ENCODE measurements at regions not wholly inside any gene's neighbourhood (a gene's known extent, or its start where the extent isn't known, plus 50 kb on each side); places are given as distances from the start of the nearest gene placed in this dataset.

DNA sequence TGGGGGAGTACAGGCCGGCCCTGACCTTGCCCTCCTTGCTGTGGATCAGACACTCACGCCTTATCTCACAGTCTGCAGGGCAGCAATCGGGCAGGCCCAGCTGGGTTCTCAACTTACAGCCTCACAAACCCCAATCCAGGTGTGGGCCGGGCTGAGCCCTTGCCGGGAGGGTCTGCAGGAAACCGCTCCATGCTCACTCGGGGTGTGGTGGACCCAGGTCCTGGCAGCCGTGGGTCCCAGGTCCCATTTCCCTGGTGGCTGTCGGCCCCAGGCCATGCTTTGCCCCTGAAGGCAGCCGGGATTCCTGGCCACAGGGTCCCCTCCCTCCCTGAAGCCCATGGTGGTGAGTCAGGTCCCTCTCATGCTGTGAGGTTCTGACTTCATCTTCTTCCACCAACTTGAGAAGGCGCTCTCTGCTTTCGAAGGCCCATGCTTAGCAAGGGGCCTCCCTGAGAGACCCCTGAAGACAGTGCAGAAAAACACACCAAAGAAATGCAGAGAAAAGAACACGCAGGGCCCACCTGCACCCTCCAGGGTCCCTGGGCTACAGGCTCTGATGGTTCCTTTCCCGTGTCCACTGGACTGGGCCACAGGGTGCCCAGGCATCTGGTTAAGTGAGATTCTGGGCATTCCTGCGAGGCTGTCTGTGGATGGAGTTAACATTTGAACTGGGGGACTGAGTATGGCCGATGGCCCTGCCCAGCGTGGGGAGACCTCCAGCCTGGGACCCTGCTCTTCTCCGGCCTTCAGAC is 588.2 kb downstream of the BRD1 start:
- TF ChIP-seq POLR2AphosphoS5 (IDR thresholded peaks at IDR 0.05; ENCODE audit: low read depth, low read length) (no peak), POLR2A (IDR thresholded peaks at IDR 0.05; ENCODE audit: borderline replicate concordance, extremely low read depth, insufficient read depth, insufficient read length) (no peak), CBX3 (IDR thresholded peaks at IDR 0.05; ENCODE audit: low read depth) (no peak), EGR1 (IDR thresholded peaks at IDR 0.05; ENCODE audit: low read depth) (no peak), SRF (IDR thresholded peaks at IDR 0.05; ENCODE audit: low read depth) (no peak), SP1 (IDR thresholded peaks at IDR 0.05; ENCODE audit: low read depth) (no peak), ZFX (IDR thresholded peaks at IDR 0.05) (no peak)
- TF ChIP-seq, protein P1, sequence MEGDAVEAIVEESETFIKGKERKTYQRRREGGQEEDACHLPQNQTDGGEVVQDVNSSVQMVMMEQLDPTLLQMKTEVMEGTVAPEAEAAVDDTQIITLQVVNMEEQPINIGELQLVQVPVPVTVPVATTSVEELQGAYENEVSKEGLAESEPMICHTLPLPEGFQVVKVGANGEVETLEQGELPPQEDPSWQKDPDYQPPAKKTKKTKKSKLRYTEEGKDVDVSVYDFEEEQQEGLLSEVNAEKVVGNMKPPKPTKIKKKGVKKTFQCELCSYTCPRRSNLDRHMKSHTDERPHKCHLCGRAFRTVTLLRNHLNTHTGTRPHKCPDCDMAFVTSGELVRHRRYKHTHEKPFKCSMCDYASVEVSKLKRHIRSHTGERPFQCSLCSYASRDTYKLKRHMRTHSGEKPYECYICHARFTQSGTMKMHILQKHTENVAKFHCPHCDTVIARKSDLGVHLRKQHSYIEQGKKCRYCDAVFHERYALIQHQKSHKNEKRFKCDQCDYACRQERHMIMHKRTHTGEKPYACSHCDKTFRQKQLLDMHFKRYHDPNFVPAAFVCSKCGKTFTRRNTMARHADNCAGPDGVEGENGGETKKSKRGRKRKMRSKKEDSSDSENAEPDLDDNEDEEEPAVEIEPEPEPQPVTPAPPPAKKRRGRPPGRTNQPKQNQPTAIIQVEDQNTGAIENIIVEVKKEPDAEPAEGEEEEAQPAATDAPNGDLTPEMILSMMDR (IDR thresholded peaks at IDR 0.05 in 2 of 3, conservative IDR thresholded peaks at IDR 0.05 in 1 of 3; ENCODE audit: borderline replicate concordance in 1 of 3, insufficient read depth in 1 of 3, low read depth in 2 of 3, low read length in 2 of 3), result no peak
- TF ChIP-seq, protein P2, sequence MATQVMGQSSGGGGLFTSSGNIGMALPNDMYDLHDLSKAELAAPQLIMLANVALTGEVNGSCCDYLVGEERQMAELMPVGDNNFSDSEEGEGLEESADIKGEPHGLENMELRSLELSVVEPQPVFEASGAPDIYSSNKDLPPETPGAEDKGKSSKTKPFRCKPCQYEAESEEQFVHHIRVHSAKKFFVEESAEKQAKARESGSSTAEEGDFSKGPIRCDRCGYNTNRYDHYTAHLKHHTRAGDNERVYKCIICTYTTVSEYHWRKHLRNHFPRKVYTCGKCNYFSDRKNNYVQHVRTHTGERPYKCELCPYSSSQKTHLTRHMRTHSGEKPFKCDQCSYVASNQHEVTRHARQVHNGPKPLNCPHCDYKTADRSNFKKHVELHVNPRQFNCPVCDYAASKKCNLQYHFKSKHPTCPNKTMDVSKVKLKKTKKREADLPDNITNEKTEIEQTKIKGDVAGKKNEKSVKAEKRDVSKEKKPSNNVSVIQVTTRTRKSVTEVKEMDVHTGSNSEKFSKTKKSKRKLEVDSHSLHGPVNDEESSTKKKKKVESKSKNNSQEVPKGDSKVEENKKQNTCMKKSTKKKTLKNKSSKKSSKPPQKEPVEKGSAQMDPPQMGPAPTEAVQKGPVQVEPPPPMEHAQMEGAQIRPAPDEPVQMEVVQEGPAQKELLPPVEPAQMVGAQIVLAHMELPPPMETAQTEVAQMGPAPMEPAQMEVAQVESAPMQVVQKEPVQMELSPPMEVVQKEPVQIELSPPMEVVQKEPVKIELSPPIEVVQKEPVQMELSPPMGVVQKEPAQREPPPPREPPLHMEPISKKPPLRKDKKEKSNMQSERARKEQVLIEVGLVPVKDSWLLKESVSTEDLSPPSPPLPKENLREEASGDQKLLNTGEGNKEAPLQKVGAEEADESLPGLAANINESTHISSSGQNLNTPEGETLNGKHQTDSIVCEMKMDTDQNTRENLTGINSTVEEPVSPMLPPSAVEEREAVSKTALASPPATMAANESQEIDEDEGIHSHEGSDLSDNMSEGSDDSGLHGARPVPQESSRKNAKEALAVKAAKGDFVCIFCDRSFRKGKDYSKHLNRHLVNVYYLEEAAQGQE (IDR thresholded peaks at IDR 0.05; ENCODE audit: low read depth), result no peak
